B cell (primary cell): ENCODE measurements at regions not wholly inside any gene's neighbourhood (a gene's known extent, or its start where the extent isn't known, plus 50 kb on each side); places are given as distances from the start of the nearest gene placed in this dataset.

Experiments used
- ATAC-seq: fragments of 200-7000 bp; cut with Tn5 transposase; one replicate; pipeline ENCODE4 v1.10.0; 2021; ENCODE audit warnings: low read depth, mild to moderate bottlenecking, moderate number of reproducible peaks, moderate library complexity
- CTCF ChIA-PET: fragments of 350-600 bp; sonication (Branson Sonifier 250); formaldehyde crosslinking; loops from one replicate; lab custom pipeline; 2021; ENCODE audit warnings: antibody characterized with exemption, inconsistent platforms; lab: Charles Lee
- POLR2A ChIA-PET: fragments of 350-600 bp; sonication (Branson Sonifier 250); formaldehyde crosslinking; loops from one replicate; lab custom pipeline; 2021; ENCODE audit warnings: antibody characterized with exemption; lab: Charles Lee
- DNase-seq: peaks from one replicate; pipeline ENCODE4 v3.0.0; 2013
- H2AFZ ChIP-seq: 2 replicates; pipeline ENCODE4 v1.6.1; 2012; ENCODE audit warnings: mild to moderate bottlenecking, low read depth, low read length; ENCODE audit not compliant: insufficient read depth, poor library complexity, severe bottlenecking
- H3K27ac ChIP-seq, 2 donors: 1 replicate in 1 of 2; 2 replicates in 1 of 2; pipeline ENCODE4 v1.5.1; 2012 to 2013; ENCODE audit warnings: low read length in 2 of 2, mild to moderate bottlenecking in 2 of 2, moderate library complexity in 1 of 2
- H3K27me3 ChIP-seq, 4 experiments: fragments of 200-600 bp in 1 of 4; sonication (generic) in 1 of 4; replicated peaks in 1 of 4; 1 replicate in 2 of 4; 2 replicates in 2 of 4; pipeline versions ENCODE4 v1.6.1 to v1.7.0; 2013 to 2016; ENCODE audit warnings: low read length in 3 of 4, mild to moderate bottlenecking in 2 of 4, mixed read lengths in 1 of 4, moderate library complexity in 1 of 4; ENCODE audit not compliant: insufficient read depth in 4 of 4, control insufficient read depth in 3 of 4; ENCODE audit errors: control extremely low read depth in 1 of 4
- H3K36me3 ChIP-seq, 2 experiments: replicated peaks in 1 of 2; 1 replicate in 1 of 2; 2 replicates in 1 of 2; pipeline versions ENCODE4 v1.6.1 to v1.7.1; 2013; ENCODE audit warnings: low read length in 1 of 2; ENCODE audit not compliant: insufficient read depth in 2 of 2, control insufficient read depth in 1 of 2; ENCODE audit errors: control extremely low read depth in 1 of 2, extremely low read depth in 1 of 2
- H3K4me1 ChIP-seq, 2 donors: fragments of 200-600 bp in 1 of 2; sonication (generic) in 1 of 2; 1 replicate in 1 of 2; 2 replicates in 1 of 2; pipeline versions ENCODE4 v1.5.1 to v1.6.1; 2013 to 2017; ENCODE audit warnings: low read length in 2 of 2; ENCODE audit not compliant: control insufficient read depth in 2 of 2, insufficient read depth in 2 of 2
- H3K4me2 ChIP-seq: replicated peaks from 2 replicates; pipeline ENCODE3; 2012; ENCODE audit warnings: mild to moderate bottlenecking, low read depth, low read length; ENCODE audit not compliant: poor library complexity, severe bottlenecking
- H3K4me3 ChIP-seq, 5 experiments: fragments of 200-600 bp in 1 of 5; sonication (generic) in 1 of 5; 1 replicate in 3 of 5; 2 replicates in 2 of 5; pipeline versions ENCODE4 v1.5.1 to v1.7.0; 2011 to 2016; ENCODE audit warnings: low read length in 4 of 5, mild to moderate bottlenecking in 4 of 5, low read depth in 2 of 5, control low read depth in 1 of 5, moderate library complexity in 1 of 5; ENCODE audit not compliant: insufficient read depth in 1 of 5; ENCODE audit errors: control extremely low read depth in 1 of 5, extremely low read depth in 1 of 5
- H3K79me2 ChIP-seq: fragments of 200-600 bp; sonication (generic); one replicate; pipeline ENCODE4 v1.6.0; 2016; ENCODE audit warnings: low read length; ENCODE audit not compliant: control insufficient read depth, insufficient read depth
- H3K9ac ChIP-seq: fragments of 200-600 bp; sonication (generic); 2 replicates; pipeline ENCODE4 v1.6.1; 2017; ENCODE audit warnings: mild to moderate bottlenecking, low read length, moderate library complexity
- H3K9me3 ChIP-seq, 3 donors: one replicate each; pipeline versions ENCODE4 v1.6.1 to v1.7.1; 2013; ENCODE audit warnings: low read length in 2 of 3; ENCODE audit not compliant: control insufficient read depth in 2 of 3, insufficient read depth in 1 of 3; ENCODE audit errors: control extremely low read depth in 1 of 3
- H4K20me1 ChIP-seq: 2 replicates; pipeline ENCODE4 v1.6.0; 2012; ENCODE audit warnings: mild to moderate bottlenecking, low read length; ENCODE audit not compliant: insufficient read depth, control insufficient read depth, poor library complexity, severe bottlenecking
- H3K27ac Mint-ChIP-seq: one replicate; pipeline ENCODE4 v1.8.0; 2021; ENCODE audit warnings: mixed read lengths
- H3K27me3 Mint-ChIP-seq: one replicate; pipeline ENCODE4 v1.8.0; 2021; ENCODE audit warnings: mixed read lengths
- H3K4me1 Mint-ChIP-seq: one replicate; pipeline ENCODE4 v1.8.0; 2021; ENCODE audit warnings: mixed read lengths
- H3K4me3 Mint-ChIP-seq: one replicate; pipeline ENCODE4 v1.8.0; 2021; ENCODE audit warnings: mixed read lengths
- H3K9me3 Mint-ChIP-seq: one replicate; pipeline ENCODE4 v1.8.0; 2022; ENCODE audit warnings: mixed read lengths; ENCODE audit not compliant: insufficient read depth
- EZH2 ChIP-seq: IDR thresholded peaks from 2 replicates; pipeline ENCODE4 v1.6.1; 2012; ENCODE audit warnings: borderline replicate concordance, low read depth, mild to moderate bottlenecking, moderate library complexity, low read length; ENCODE audit not compliant: insufficient read depth, poor library complexity, severe bottlenecking
- WGBS: methylation state at CpG from one replicate; pipeline ENCODE4 v1.1.5; 2013; ENCODE audit warnings: missing lambda C conversion rate; ENCODE audit not compliant: insufficient coverage; 5-methylcytosine and 5-hydroxymethylcytosine counted together
- intact Hi-C: fragments of 100-400 bp; cut with micrococcal nuclease; formaldehyde crosslinking; loops from one replicate; pipeline ENCODE4 v1.10.0; 2022
- TF ChIP-seq, protein P1 (sequence below): fragments of 200-600 bp; IDR thresholded peaks from one replicate; pipeline ENCODE4 v1.8.0; 2022; ENCODE audit warnings: antibody characterized with exemption, mild to moderate bottlenecking

- ATAC-seq (no peak), DNase-seq (no peak)
- intact Hi-C loops, result no loop called here
- WGBS, result no CpG with 5 or more reads among the region's 1 CpG
- H3K27me3 Mint-ChIP-seq, result no peaks in the 10 kb centered on the region
- no peak overlapping the region for H3K27ac Mint-ChIP-seq
- H3K4me1 ChIP-seq, result no peaks in the 10 kb centered on the region
- no peaks in the 10 kb centered on the region for H3K79me2 ChIP-seq
- H3K9me3 Mint-ChIP-seq, result peaks cover 2% of the 10 kb centered on the region
- no peak overlapping the region for H3K4me3 ChIP-seq
- H3K27ac ChIP-seq, result no peak overlapping the region
- H3K4me1 Mint-ChIP-seq, result no peaks in the 10 kb centered on the region
- no peaks in the 10 kb centered on the region for H3K27me3 ChIP-seq
- H3K4me3 Mint-ChIP-seq, result no peak overlapping the region
- CTCF ChIA-PET, result interaction anchor here (2.0 kb wide), 1 partner anchor 9 kb away, joined by 4 read pairs; no protein-coding TSS in a partner anchor
- no peak overlapping the region for H2AFZ ChIP-seq
- TF ChIP-seq, protein P1, sequence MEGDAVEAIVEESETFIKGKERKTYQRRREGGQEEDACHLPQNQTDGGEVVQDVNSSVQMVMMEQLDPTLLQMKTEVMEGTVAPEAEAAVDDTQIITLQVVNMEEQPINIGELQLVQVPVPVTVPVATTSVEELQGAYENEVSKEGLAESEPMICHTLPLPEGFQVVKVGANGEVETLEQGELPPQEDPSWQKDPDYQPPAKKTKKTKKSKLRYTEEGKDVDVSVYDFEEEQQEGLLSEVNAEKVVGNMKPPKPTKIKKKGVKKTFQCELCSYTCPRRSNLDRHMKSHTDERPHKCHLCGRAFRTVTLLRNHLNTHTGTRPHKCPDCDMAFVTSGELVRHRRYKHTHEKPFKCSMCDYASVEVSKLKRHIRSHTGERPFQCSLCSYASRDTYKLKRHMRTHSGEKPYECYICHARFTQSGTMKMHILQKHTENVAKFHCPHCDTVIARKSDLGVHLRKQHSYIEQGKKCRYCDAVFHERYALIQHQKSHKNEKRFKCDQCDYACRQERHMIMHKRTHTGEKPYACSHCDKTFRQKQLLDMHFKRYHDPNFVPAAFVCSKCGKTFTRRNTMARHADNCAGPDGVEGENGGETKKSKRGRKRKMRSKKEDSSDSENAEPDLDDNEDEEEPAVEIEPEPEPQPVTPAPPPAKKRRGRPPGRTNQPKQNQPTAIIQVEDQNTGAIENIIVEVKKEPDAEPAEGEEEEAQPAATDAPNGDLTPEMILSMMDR, result no peak
- TF ChIP-seq EZH2, result no peak
- POLR2A ChIA-PET, result no interaction called here
- no peak overlapping the region for H3K9ac ChIP-seq
- H3K4me2 ChIP-seq, result no peak overlapping the region
- no peaks in the 10 kb centered on the region for H4K20me1 ChIP-seq
- no peaks in the 10 kb centered on the region for H3K9me3 ChIP-seq
- no peaks in the 10 kb centered on the region for H3K36me3 ChIP-seq
These were observed 649.5 kb upstream of the ADGRL2 start for GRCh38 chr1:81151206-81151605.

DNA sequence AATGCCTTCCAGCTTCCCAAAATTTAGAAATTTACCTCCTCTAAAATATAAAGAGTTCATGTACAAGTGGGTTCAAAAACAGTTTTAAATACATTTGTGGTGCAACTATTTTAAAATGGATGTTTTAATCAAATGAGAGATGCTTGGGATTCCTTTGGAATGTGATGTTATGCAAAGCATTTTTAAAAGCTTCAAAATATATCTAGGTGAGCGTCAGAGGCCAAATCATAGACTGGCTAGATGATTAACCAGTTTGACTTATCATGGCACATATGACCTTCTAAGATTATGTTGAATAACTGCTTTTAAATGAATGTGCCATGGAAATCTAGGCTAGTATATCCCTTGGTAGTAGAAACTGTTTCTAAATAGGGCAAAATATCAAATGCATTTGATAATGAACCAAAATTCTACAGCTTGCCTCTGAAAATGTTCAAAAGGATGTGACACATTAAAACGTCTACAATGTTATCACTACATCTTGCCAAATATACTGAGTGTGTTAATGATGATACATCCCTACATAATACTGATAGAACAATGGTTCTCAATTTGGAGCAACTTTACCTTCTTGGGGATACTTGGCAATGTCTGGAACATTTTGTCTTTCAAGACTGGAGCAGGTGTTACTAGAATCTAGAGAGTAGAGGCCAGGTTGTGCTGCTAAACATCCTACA is 650.9 kb upstream of the ADGRL2 start:
- H3K4me3 Mint-ChIP-seq, result no peak overlapping the region
- no peaks in the 10 kb centered on the region for H4K20me1 ChIP-seq
- DNase-seq, result no peak
- no peak overlapping the region for H3K9ac ChIP-seq
- no peaks in the 10 kb centered on the region for H3K4me1 Mint-ChIP-seq
- H3K36me3 ChIP-seq, result no peaks in the 10 kb centered on the region
- H3K27me3 ChIP-seq, result no peaks in the 10 kb centered on the region
- H3K9me3 ChIP-seq, result no peaks in the 10 kb centered on the region
- no peak overlapping the region for H2AFZ ChIP-seq
- no peak for TF ChIP-seq EZH2
- TF ChIP-seq, protein P1, result no peak
- no peaks in the 10 kb centered on the region for H3K79me2 ChIP-seq
- H3K4me1 ChIP-seq, result no peaks in the 10 kb centered on the region
- H3K27me3 Mint-ChIP-seq, result no peaks in the 10 kb centered on the region
- no peak overlapping the region for H3K27ac ChIP-seq
- H3K9me3 Mint-ChIP-seq, result peaks cover 2% of the 10 kb centered on the region
- no peak overlapping the region for H3K27ac Mint-ChIP-seq
- ChIA-PET POLR2A (no interaction called here), CTCF (interaction anchor here (0.6 kb wide), 1 partner anchor 211 kb away, joined by 3 read pairs; no protein-coding TSS in a partner anchor)
- no CpG with 5 or more reads among the region's 2 CpGs for WGBS
- no peak overlapping the region for H3K4me2 ChIP-seq
- intact Hi-C loops, result no loop called here
- H3K4me3 ChIP-seq, result no peak overlapping the region
- ATAC-seq, result no peak
